ENCODE measurements at regions not wholly inside any gene's neighbourhood (a gene's known extent, or its start where the extent isn't known, plus 50 kb on each side); places are given as distances from the start of the nearest gene placed in this dataset.

GRCh38 chr12:30243426-30243825 lies 452.2 kb downstream of the IPO8 start:
- TF ChIP-seq CTCF (IDR thresholded peaks at IDR 0.05; ENCODE audit: insufficient read depth, low read depth, low read length) (no peak), EZH2 (IDR thresholded peaks at IDR 0.05; ENCODE audit: insufficient read depth, low read length) (no peak)
